ENCODE measurements at regions not wholly inside any gene's neighbourhood (a gene's known extent, or its start where the extent isn't known, plus 50 kb on each side); places are given as distances from the start of the nearest gene placed in this dataset.
A peak's percentile ranks its signal among the peaks of the same experiment; 100 is the strongest.

DNA sequence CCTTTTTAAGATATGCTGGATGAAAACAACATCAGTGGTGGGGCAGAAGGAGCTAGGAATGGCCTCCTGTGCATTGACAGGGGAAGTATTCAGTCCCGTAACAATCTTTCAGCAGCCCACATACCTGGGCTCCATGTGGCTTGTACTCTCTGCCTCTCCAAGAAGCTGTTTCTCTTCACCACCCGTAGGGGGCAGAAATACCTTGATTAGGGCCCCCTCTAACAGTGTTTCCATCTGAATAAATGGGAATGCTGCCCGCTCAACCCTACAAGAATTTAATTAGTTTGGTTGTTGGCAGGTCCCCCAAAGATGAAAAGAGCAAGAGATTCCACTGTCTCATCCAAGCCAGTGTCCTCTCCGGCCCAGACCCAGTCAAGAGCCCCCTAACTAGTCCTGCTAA is 155.2 kb downstream of the SMIM20 start:
- TF ChIP-seq POLR2AphosphoS5 (IDR thresholded peaks at IDR 0.05; ENCODE audit: low read depth) (no peak), GABPA (IDR thresholded peaks at IDR 0.05; ENCODE audit: low read depth) (no peak), SPI1 (IDR thresholded peaks at IDR 0.05; ENCODE audit: borderline replicate concordance, low read depth) (no peak)
- TF ChIP-seq, protein P1, sequence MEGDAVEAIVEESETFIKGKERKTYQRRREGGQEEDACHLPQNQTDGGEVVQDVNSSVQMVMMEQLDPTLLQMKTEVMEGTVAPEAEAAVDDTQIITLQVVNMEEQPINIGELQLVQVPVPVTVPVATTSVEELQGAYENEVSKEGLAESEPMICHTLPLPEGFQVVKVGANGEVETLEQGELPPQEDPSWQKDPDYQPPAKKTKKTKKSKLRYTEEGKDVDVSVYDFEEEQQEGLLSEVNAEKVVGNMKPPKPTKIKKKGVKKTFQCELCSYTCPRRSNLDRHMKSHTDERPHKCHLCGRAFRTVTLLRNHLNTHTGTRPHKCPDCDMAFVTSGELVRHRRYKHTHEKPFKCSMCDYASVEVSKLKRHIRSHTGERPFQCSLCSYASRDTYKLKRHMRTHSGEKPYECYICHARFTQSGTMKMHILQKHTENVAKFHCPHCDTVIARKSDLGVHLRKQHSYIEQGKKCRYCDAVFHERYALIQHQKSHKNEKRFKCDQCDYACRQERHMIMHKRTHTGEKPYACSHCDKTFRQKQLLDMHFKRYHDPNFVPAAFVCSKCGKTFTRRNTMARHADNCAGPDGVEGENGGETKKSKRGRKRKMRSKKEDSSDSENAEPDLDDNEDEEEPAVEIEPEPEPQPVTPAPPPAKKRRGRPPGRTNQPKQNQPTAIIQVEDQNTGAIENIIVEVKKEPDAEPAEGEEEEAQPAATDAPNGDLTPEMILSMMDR (IDR thresholded peaks at IDR 0.05; ENCODE audit: insufficient read depth, low read length) = peak; percentile 3
- TF ChIP-seq, protein P2, sequence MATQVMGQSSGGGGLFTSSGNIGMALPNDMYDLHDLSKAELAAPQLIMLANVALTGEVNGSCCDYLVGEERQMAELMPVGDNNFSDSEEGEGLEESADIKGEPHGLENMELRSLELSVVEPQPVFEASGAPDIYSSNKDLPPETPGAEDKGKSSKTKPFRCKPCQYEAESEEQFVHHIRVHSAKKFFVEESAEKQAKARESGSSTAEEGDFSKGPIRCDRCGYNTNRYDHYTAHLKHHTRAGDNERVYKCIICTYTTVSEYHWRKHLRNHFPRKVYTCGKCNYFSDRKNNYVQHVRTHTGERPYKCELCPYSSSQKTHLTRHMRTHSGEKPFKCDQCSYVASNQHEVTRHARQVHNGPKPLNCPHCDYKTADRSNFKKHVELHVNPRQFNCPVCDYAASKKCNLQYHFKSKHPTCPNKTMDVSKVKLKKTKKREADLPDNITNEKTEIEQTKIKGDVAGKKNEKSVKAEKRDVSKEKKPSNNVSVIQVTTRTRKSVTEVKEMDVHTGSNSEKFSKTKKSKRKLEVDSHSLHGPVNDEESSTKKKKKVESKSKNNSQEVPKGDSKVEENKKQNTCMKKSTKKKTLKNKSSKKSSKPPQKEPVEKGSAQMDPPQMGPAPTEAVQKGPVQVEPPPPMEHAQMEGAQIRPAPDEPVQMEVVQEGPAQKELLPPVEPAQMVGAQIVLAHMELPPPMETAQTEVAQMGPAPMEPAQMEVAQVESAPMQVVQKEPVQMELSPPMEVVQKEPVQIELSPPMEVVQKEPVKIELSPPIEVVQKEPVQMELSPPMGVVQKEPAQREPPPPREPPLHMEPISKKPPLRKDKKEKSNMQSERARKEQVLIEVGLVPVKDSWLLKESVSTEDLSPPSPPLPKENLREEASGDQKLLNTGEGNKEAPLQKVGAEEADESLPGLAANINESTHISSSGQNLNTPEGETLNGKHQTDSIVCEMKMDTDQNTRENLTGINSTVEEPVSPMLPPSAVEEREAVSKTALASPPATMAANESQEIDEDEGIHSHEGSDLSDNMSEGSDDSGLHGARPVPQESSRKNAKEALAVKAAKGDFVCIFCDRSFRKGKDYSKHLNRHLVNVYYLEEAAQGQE (IDR thresholded peaks at IDR 0.05; ENCODE audit: insufficient replicate concordance, low read depth) = no peak

Data from HL-60 (cell line).